NCI-H2107 (cell line): ENCODE measurements at regions not wholly inside any gene's neighbourhood (a gene's known extent, or its start where the extent isn't known, plus 50 kb on each side); places are given as distances from the start of the nearest gene placed in this dataset.

ENCODE experiments used
- DNase-seq: peaks from one replicate; lab custom pipeline; 2025; lab: John Stamatoyannopoulos, UW

- DNase-seq, result no peak
Measured at GRCh38 chr4:164701665-164702064, 52.3 kb upstream of the SMIM31 start.
